ENCODE measurements at regions not wholly inside any gene's neighbourhood (a gene's known extent, or its start where the extent isn't known, plus 50 kb on each side); places are given as distances from the start of the nearest gene placed in this dataset.

GRCh38 chr13:59363313-59363712, 800.4 kb downstream of the DIAPH3 start:
- H3K36me3 ChIP-seq = no peaks in the 10 kb centered on the region
- DNase-seq (ENCODE audit: low spot score in 2 of 2) = no peak
- H3K27ac ChIP-seq = no peak overlapping the region
- no peak overlapping the region for H3K4me3 ChIP-seq
- WGBS, 2 donors = 70 to 78% methylated on average over 3 of the region's 3 CpGs
- no peak for TF ChIP-seq POLR2A (IDR thresholded peaks at IDR 0.05)
- TF ChIP-seq CTCF (IDR thresholded peaks at IDR 0.05) = no peak
- TF ChIP-seq EP300 (IDR thresholded peaks at IDR 0.05) = no peak
- no peaks in the 10 kb centered on the region for H3K9me3 ChIP-seq
- H3K27me3 ChIP-seq = no peaks in the 10 kb centered on the region
- peaks cover 0 to 3% (median 0%) of the 10 kb centered on the region in 4 donors for H3K4me1 ChIP-seq

- H3K27ac ChIP-seq = no peak overlapping the region
- H3K4me3 ChIP-seq = no peak overlapping the region
- no peaks in the 10 kb centered on the region for H3K36me3 ChIP-seq
- H3K4me1 ChIP-seq = peaks cover 0 to 10% (median 0%) of the 10 kb centered on the region in 4 donors
- TF ChIP-seq POLR2A (IDR thresholded peaks at IDR 0.05) = no peak
- TF ChIP-seq CTCF (IDR thresholded peaks at IDR 0.05) = no peak
- TF ChIP-seq EP300 (IDR thresholded peaks at IDR 0.05) = no peak
- no peak for DNase-seq (ENCODE audit: low spot score in 2 of 2)
- no peaks in the 10 kb centered on the region for H3K9me3 ChIP-seq
- H3K27me3 ChIP-seq = no peaks in the 10 kb centered on the region
- WGBS, 2 donors = 75 to 81% methylated on average over 4 of the region's 4 CpGs
Measured at GRCh38 chr13:59363947-59364346, 799.8 kb downstream of the DIAPH3 start.

GRCh38 chr13:59364641-59365085, 799.1 kb downstream of the DIAPH3 start:
- Histone ChIP-seq H3K36me3 (no peaks in the 10 kb centered on the region), H3K27me3 (no peaks in the 10 kb centered on the region), H3K9me3 (no peaks in the 10 kb centered on the region), H3K4me3 (no peak overlapping the region), H3K4me1 (peaks cover 0 to 15% (median 0%) of the 10 kb centered on the region in 4 donors), H3K27ac (no peak overlapping the region)
- no peak for DNase-seq (ENCODE audit: low spot score in 2 of 2)
- WGBS, 2 donors = 81 to 82% methylated on average over 7 of the region's 7 CpGs
- no peak for TF ChIP-seq EP300 (IDR thresholded peaks at IDR 0.05)
- no peak for TF ChIP-seq POLR2A (IDR thresholded peaks at IDR 0.05)
- TF ChIP-seq CTCF (IDR thresholded peaks at IDR 0.05) = no peak

- Histone ChIP-seq H3K9me3 (no peaks in the 10 kb centered on the region), H3K4me3 (no peak overlapping the region), H3K27me3 (no peaks in the 10 kb centered on the region), H3K36me3 (no peaks in the 10 kb centered on the region), H3K27ac (no peak overlapping the region), H3K4me1 (peaks cover 0 to 15% (median 0%) of the 10 kb centered on the region in 4 donors)
- 76 to 77% methylated on average over 5 of the region's 5 CpGs for WGBS, 2 donors
- DNase-seq (ENCODE audit: low spot score in 2 of 2) = no peak
- no peak for TF ChIP-seq POLR2A (IDR thresholded peaks at IDR 0.05)
- no peak for TF ChIP-seq CTCF (IDR thresholded peaks at IDR 0.05)
- TF ChIP-seq EP300 (IDR thresholded peaks at IDR 0.05) = no peak
Measured at GRCh38 chr13:59367467-59367866, 796.3 kb downstream of the DIAPH3 start.

- Histone ChIP-seq H3K27me3 (no peaks in the 10 kb centered on the region), H3K4me1 (peaks cover 0 to 15% (median 0%) of the 10 kb centered on the region in 4 donors), H3K27ac (no peak overlapping the region), H3K36me3 (no peaks in the 10 kb centered on the region), H3K4me3 (no peak overlapping the region), H3K9me3 (no peaks in the 10 kb centered on the region)
- TF ChIP-seq EP300 (IDR thresholded peaks at IDR 0.05) (no peak), POLR2A (IDR thresholded peaks at IDR 0.05) (no peak), CTCF (IDR thresholded peaks at IDR 0.05) (no peak)
- 76 to 80% methylated on average over 3 of the region's 3 CpGs for WGBS, 2 donors
- no peak for DNase-seq (ENCODE audit: low spot score in 2 of 2)
Measured at GRCh38 chr13:59367904-59368303, 795.8 kb downstream of the DIAPH3 start.

Data from tibial nerve (tissue), 4 donors.